ENCODE measurements at regions not wholly inside any gene's neighbourhood (a gene's known extent, or its start where the extent isn't known, plus 50 kb on each side); places are given as distances from the start of the nearest gene placed in this dataset.

DNA sequence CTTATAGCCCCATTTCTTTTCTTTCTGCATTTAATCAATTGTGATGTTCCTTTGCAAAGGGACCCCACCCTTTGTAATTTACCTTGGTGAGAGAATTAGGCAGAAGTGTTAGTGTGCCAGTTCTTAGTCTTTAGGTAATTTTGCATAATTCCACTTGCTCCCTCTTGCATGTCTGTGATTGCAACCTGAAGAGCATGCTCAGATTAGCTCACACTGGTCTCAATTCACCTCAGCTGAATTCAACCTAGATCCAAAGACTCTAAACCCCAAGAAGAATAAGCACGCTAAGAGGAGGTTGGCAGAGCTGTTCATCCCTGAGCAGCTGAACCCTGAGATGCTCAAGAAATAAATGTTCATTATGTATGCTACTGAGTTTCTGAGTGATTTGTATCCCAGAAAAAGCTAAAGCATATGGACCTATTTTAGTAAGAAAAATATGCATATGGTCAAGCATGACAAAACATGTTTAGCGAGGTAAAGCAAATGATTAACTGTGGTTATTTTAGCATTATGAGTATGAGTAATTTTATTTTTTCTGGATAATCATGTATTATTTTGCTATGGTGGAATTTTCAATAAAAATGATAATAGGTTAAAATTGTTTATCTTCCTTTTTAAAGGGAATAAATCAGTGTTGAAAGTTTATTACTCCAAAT is 299.2 kb upstream of the ZSWIM2 start:
- TF ChIP-seq CSDC2 (CRISPR knock-in tag; IDR thresholded peaks at IDR 0.05): no peak
- TF ChIP-seq SNAI2 (CRISPR knock-in tag; IDR thresholded peaks at IDR 0.05): no peak
- no peak for TF ChIP-seq BACH2 (CRISPR knock-in tag; IDR thresholded peaks at IDR 0.05; ENCODE audit: borderline replicate concordance)
- TF ChIP-seq TCF4 (CRISPR knock-in tag; IDR thresholded peaks at IDR 0.05; ENCODE audit: borderline replicate concordance): no peak
- no peak for TF ChIP-seq PPARA (CRISPR knock-in tag; IDR thresholded peaks at IDR 0.05; ENCODE audit: borderline replicate concordance)
- TF ChIP-seq, protein P1, sequence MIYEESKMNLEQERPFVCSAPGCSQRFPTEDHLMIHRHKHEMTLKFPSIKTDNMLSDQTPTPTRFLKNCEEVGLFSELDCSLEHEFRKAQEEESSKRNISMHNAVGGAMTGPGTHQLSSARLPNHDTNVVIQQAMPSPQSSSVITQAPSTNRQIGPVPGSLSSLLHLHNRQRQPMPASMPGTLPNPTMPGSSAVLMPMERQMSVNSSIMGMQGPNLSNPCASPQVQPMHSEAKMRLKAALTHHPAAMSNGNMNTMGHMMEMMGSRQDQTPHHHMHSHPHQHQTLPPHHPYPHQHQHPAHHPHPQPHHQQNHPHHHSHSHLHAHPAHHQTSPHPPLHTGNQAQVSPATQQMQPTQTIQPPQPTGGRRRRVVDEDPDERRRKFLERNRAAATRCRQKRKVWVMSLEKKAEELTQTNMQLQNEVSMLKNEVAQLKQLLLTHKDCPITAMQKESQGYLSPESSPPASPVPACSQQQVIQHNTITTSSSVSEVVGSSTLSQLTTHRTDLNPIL (CRISPR knock-in tag; IDR thresholded peaks at IDR 0.05; ENCODE audit: low read depth): no peak
- TF ChIP-seq TOX (CRISPR knock-in tag; IDR thresholded peaks at IDR 0.05; ENCODE audit: borderline replicate concordance): no peak
- no peak for TF ChIP-seq ZNF565 (CRISPR knock-in tag; conservative IDR thresholded peaks at IDR 0.05; ENCODE audit: low read depth)
- no peak for TF ChIP-seq ZFP3 (CRISPR knock-in tag; IDR thresholded peaks at IDR 0.05)
- TF ChIP-seq, protein P2, sequence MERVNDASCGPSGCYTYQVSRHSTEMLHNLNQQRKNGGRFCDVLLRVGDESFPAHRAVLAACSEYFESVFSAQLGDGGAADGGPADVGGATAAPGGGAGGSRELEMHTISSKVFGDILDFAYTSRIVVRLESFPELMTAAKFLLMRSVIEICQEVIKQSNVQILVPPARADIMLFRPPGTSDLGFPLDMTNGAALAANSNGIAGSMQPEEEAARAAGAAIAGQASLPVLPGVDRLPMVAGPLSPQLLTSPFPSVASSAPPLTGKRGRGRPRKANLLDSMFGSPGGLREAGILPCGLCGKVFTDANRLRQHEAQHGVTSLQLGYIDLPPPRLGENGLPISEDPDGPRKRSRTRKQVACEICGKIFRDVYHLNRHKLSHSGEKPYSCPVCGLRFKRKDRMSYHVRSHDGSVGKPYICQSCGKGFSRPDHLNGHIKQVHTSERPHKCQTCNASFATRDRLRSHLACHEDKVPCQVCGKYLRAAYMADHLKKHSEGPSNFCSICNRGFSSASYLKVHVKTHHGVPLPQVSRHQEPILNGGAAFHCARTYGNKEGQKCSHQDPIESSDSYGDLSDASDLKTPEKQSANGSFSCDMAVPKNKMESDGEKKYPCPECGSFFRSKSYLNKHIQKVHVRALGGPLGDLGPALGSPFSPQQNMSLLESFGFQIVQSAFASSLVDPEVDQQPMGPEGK (CRISPR knock-in tag; IDR thresholded peaks at IDR 0.05; ENCODE audit: borderline replicate concordance): no peak
- TF ChIP-seq, protein P3, sequence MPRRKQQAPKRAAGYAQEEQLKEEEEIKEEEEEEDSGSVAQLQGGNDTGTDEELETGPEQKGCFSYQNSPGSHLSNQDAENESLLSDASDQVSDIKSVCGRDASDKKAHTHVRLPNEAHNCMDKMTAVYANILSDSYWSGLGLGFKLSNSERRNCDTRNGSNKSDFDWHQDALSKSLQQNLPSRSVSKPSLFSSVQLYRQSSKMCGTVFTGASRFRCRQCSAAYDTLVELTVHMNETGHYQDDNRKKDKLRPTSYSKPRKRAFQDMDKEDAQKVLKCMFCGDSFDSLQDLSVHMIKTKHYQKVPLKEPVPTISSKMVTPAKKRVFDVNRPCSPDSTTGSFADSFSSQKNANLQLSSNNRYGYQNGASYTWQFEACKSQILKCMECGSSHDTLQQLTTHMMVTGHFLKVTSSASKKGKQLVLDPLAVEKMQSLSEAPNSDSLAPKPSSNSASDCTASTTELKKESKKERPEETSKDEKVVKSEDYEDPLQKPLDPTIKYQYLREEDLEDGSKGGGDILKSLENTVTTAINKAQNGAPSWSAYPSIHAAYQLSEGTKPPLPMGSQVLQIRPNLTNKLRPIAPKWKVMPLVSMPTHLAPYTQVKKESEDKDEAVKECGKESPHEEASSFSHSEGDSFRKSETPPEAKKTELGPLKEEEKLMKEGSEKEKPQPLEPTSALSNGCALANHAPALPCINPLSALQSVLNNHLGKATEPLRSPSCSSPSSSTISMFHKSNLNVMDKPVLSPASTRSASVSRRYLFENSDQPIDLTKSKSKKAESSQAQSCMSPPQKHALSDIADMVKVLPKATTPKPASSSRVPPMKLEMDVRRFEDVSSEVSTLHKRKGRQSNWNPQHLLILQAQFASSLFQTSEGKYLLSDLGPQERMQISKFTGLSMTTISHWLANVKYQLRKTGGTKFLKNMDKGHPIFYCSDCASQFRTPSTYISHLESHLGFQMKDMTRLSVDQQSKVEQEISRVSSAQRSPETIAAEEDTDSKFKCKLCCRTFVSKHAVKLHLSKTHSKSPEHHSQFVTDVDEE (CRISPR knock-in tag; IDR thresholded peaks at IDR 0.05): no peak
- no peak for TF ChIP-seq ZNF8 (CRISPR knock-in tag; IDR thresholded peaks at IDR 0.05)
- TF ChIP-seq, protein P4, sequence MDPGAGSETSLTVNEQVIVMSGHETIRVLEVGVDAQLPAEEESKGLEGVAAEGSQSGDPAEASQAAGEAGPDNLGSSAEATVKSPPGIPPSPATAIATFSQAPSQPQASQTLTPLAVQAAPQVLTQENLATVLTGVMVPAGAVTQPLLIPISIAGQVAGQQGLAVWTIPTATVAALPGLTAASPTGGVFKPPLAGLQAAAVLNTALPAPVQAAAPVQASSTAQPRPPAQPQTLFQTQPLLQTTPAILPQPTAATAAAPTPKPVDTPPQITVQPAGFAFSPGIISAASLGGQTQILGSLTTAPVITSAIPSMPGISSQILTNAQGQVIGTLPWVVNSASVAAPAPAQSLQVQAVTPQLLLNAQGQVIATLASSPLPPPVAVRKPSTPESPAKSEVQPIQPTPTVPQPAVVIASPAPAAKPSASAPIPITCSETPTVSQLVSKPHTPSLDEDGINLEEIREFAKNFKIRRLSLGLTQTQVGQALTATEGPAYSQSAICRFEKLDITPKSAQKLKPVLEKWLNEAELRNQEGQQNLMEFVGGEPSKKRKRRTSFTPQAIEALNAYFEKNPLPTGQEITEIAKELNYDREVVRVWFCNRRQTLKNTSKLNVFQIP (CRISPR knock-in tag; IDR thresholded peaks at IDR 0.05; ENCODE audit: borderline replicate concordance, low read depth): no peak
- no peak for TF ChIP-seq ARNTL (CRISPR knock-in tag; IDR thresholded peaks at IDR 0.05; ENCODE audit: borderline replicate concordance, low read depth)
- no peak for TF ChIP-seq RARB (CRISPR knock-in tag; IDR thresholded peaks at IDR 0.05)
- no peak for TF ChIP-seq GLIS3 (CRISPR knock-in tag; IDR thresholded peaks at IDR 0.05)
- no peak for TF ChIP-seq ZNF70 (CRISPR knock-in tag; IDR thresholded peaks at IDR 0.05)
- no peak for TF ChIP-seq OSR1 (CRISPR knock-in tag; IDR thresholded peaks at IDR 0.05)
- no peak for TF ChIP-seq ZFP30 (CRISPR knock-in tag; IDR thresholded peaks at IDR 0.05)
- no peak for ATAC-seq

DNA sequence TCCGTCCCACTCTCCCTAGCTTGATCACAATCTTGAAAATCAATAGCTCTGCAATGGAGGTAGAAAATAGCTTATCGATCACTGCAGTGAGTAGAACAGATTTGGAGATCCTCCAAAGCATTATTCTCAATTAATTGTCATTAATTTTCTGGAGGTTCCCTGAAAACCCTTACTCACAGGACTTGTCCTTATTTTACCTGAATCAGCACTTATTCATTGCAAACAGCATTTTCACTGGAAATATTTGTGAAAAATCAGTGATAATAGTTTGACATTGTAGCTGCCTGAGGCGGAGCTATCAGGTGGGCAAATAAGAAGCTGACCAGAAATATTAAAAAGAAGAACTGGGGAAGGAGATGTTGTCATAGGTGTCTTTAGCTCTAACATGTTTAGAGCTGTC is 294.6 kb upstream of the ZSWIM2 start:
- no peak for ATAC-seq
- TF ChIP-seq ZFP30 (CRISPR knock-in tag; IDR thresholded peaks at IDR 0.05) (no peak), OSR1 (CRISPR knock-in tag; IDR thresholded peaks at IDR 0.05) (no peak), RARB (CRISPR knock-in tag; IDR thresholded peaks at IDR 0.05) (no peak), ZNF565 (CRISPR knock-in tag; conservative IDR thresholded peaks at IDR 0.05; ENCODE audit: low read depth) (no peak), ARNTL (CRISPR knock-in tag; IDR thresholded peaks at IDR 0.05; ENCODE audit: borderline replicate concordance, low read depth) (no peak), ZFP3 (CRISPR knock-in tag; IDR thresholded peaks at IDR 0.05) (no peak), PPARA (CRISPR knock-in tag; IDR thresholded peaks at IDR 0.05; ENCODE audit: borderline replicate concordance) (no peak), SNAI2 (CRISPR knock-in tag; IDR thresholded peaks at IDR 0.05) (no peak), ZC3H10 (CRISPR knock-in tag; IDR thresholded peaks at IDR 0.05) (no peak), TOX (CRISPR knock-in tag; IDR thresholded peaks at IDR 0.05; ENCODE audit: borderline replicate concordance) (no peak), ZNF8 (CRISPR knock-in tag; IDR thresholded peaks at IDR 0.05) (no peak), ISL1 (CRISPR knock-in tag; IDR thresholded peaks at IDR 0.05) (no peak)
- TF ChIP-seq, protein P1 (CRISPR knock-in tag; IDR thresholded peaks at IDR 0.05; ENCODE audit: low read depth): no peak
- TF ChIP-seq, protein P3 (CRISPR knock-in tag; IDR thresholded peaks at IDR 0.05): no peak
- TF ChIP-seq, protein P4 (CRISPR knock-in tag; IDR thresholded peaks at IDR 0.05; ENCODE audit: borderline replicate concordance, low read depth): no peak

Data from SK-N-SH treated with all-trans-retinoic acid at 6 μM for 48 hours (cell line).